ENCODE measurements at regions not wholly inside any gene's neighbourhood (a gene's known extent, or its start where the extent isn't known, plus 50 kb on each side); places are given as distances from the start of the nearest gene placed in this dataset.

DNA sequence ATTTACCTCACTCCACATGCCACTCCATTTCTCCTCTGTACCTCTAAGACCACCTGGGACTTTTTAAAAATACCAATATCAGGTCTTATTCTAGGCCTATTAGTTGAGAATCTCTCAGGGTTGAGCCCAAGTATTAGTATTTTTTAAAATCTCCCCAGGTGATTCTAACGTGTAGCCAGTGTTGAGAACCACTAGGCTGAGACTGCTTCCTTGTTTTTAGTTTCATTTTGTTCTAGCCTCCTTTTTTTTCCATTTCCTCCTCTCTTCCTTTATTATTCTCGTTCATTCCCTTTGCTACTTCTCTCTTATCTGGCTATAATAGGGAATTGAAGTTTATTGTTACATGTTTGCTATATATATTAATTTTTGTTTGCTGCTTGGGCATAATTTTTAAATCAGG, 217.8 kb upstream of the CD96 start:
- TF ChIP-seq, protein P1, sequence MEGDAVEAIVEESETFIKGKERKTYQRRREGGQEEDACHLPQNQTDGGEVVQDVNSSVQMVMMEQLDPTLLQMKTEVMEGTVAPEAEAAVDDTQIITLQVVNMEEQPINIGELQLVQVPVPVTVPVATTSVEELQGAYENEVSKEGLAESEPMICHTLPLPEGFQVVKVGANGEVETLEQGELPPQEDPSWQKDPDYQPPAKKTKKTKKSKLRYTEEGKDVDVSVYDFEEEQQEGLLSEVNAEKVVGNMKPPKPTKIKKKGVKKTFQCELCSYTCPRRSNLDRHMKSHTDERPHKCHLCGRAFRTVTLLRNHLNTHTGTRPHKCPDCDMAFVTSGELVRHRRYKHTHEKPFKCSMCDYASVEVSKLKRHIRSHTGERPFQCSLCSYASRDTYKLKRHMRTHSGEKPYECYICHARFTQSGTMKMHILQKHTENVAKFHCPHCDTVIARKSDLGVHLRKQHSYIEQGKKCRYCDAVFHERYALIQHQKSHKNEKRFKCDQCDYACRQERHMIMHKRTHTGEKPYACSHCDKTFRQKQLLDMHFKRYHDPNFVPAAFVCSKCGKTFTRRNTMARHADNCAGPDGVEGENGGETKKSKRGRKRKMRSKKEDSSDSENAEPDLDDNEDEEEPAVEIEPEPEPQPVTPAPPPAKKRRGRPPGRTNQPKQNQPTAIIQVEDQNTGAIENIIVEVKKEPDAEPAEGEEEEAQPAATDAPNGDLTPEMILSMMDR (optimal IDR thresholded peaks at IDR 0.05 in 1 of 3, IDR thresholded peaks at IDR 0.05 in 1 of 3, conservative IDR thresholded peaks at IDR 0.05 in 1 of 3; ENCODE audit: extremely low read depth in 1 of 3, insufficient read depth in 2 of 3, low read length in 3 of 3) = no peak
- TF ChIP-seq EZH2 (IDR thresholded peaks at IDR 0.05; ENCODE audit: low read length) = no peak
